ENCODE measurements at regions not wholly inside any gene's neighbourhood (a gene's known extent, or its start where the extent isn't known, plus 50 kb on each side); places are given as distances from the start of the nearest gene placed in this dataset.

DNA sequence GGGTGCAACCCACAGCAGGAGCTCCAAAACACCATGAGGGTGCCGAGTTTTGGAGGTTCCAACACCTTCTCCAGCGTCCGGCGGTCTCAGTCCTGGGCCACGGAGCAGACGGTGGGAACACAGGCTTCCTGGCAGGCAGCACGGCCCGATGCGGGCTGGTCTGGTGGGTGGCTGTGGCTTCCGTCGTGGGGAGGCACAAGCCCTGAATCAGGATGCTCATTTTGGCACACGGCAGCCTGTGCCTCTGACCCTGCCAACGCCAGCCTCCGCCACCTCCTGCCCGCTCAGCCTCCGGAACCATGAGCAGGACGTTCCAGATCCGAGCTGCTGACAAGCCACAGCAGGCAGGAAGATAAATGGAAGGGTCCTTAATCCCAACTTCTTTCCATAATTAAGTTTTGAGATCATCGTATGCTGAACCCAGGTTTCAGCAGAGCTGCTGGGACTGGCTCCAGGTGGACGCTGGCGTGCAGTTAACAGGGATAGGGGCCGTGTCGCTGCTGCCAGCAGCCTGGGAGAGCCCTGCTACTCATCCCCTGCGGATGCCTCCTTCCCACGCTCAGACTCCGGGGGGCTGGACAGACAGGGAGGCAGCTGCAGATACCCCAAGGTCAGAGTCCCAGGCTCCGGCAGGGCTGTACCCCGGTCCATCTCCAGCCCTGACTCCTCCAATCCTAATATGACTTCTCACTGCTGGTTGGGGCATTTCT, 136.6 kb downstream of the ENGASE start:
- no peak for TF ChIP-seq FOS (IDR thresholded peaks at IDR 0.05; ENCODE audit: borderline replicate concordance, insufficient read depth, low read length)
- TF ChIP-seq JUN (IDR thresholded peaks at IDR 0.05; ENCODE audit: borderline replicate concordance, insufficient read depth, insufficient read length, low read depth): no peak
- no peak for TF ChIP-seq EZH2 (IDR thresholded peaks at IDR 0.05; ENCODE audit: borderline replicate concordance, low read depth, low read length, severe bottlenecking)
- TF ChIP-seq POLR2A (IDR thresholded peaks at IDR 0.05; ENCODE audit: low read depth, low read length): no peak
- Histone ChIP-seq H3K9me1 (replicated peaks; ENCODE audit: control insufficient read depth, extremely low read depth, insufficient read depth, low read length) (no peaks in the 10 kb centered on the region), H3K4me3 (replicated peaks in 1 of 3; ENCODE audit: insufficient read depth in 1 of 3, low read depth in 1 of 3, low read length in 3 of 3) (no peak overlapping the region), H2AFZ (ENCODE audit: low read depth, low read length) (no peak overlapping the region), H3K36me3 (ENCODE audit: control insufficient read depth in 2 of 2, extremely low read depth in 1 of 2, insufficient read depth in 2 of 2, low read length in 2 of 2) (no peaks in the 10 kb centered on the region), H3K27me3 (ENCODE audit: control insufficient read depth in 2 of 2, insufficient read depth in 2 of 2, low read length in 2 of 2) (no peaks in the 10 kb centered on the region), H3K9me3 (replicated peaks; ENCODE audit: control insufficient read depth, insufficient read depth, low read length) (no peaks in the 10 kb centered on the region), H3K4me1 (ENCODE audit: control insufficient read depth, extremely low read depth, insufficient read depth, low read length) (no peaks in the 10 kb centered on the region), H3K79me2 (ENCODE audit: control insufficient read depth, insufficient read depth, low read length) (no peaks in the 10 kb centered on the region), H3K4me2 (ENCODE audit: insufficient read depth, low read length) (no peak overlapping the region), H4K20me1 (replicated peaks; ENCODE audit: control insufficient read depth, extremely low read depth, insufficient read depth, low read length) (no peaks in the 10 kb centered on the region), H3K27ac (ENCODE audit: insufficient read depth, low read depth, low read length) (no peak overlapping the region), H3K9ac (replicated peaks; ENCODE audit: extremely low read depth, insufficient read depth, low read length) (no peak overlapping the region)
- BruUV-seq (replicated peaks): no TSS peak
- ChIA-PET POLR2A (no interaction called here), CTCF (no interaction called here)
- FAIRE-seq (no peak), DNase-seq (ENCODE audit: low read depth, low spot score) (no peak)
- dilution Hi-C loops (cut with MboI; ENCODE audit: extremely low pct_ligation_motif_present, low sequenced_read_pairs) (no loop called here), intact Hi-C loops (cut with micrococcal nuclease) (no loop called here)

DNA sequence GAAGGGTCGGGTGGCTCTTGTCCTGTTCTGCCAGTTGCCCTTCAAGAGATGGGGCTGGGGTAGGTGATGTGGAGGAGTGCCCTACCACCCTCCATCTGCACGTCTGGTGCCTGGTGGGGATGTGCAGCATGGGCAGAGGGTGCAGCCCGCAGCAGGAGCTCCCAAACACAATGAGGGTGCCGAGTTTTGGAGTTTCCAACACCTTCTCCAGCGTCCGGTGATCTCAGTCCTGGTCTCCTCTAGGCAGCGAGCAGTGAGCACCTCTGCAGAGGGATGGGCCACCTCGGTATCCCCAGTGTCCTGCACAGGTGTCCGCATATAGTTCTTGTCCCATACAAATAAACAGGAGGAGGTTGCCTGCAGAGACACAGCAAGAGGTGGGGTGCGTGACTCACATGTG, 136.0 kb downstream of the ENGASE start:
- intact Hi-C loops (cut with micrococcal nuclease) (no loop called here), dilution Hi-C loops (cut with MboI; ENCODE audit: extremely low pct_ligation_motif_present, low sequenced_read_pairs) (no loop called here)
- Histone ChIP-seq H4K20me1 (replicated peaks; ENCODE audit: control insufficient read depth, extremely low read depth, insufficient read depth, low read length) (no peaks in the 10 kb centered on the region), H3K9me1 (replicated peaks; ENCODE audit: control insufficient read depth, extremely low read depth, insufficient read depth, low read length) (no peaks in the 10 kb centered on the region), H3K36me3 (ENCODE audit: control insufficient read depth in 2 of 2, extremely low read depth in 1 of 2, insufficient read depth in 2 of 2, low read length in 2 of 2) (no peaks in the 10 kb centered on the region), H3K4me3 (replicated peaks in 1 of 3; ENCODE audit: insufficient read depth in 1 of 3, low read depth in 1 of 3, low read length in 3 of 3) (no peak overlapping the region), H3K27me3 (ENCODE audit: control insufficient read depth in 2 of 2, insufficient read depth in 2 of 2, low read length in 2 of 2) (peaks cover 0 to 1% of the 10 kb centered on the region in 2 experiments), H3K9me3 (replicated peaks; ENCODE audit: control insufficient read depth, insufficient read depth, low read length) (no peaks in the 10 kb centered on the region), H3K27ac (ENCODE audit: insufficient read depth, low read depth, low read length) (no peak overlapping the region), H3K4me2 (ENCODE audit: insufficient read depth, low read length) (no peak overlapping the region), H3K4me1 (ENCODE audit: control insufficient read depth, extremely low read depth, insufficient read depth, low read length) (no peaks in the 10 kb centered on the region), H3K9ac (replicated peaks; ENCODE audit: extremely low read depth, insufficient read depth, low read length) (no peak overlapping the region), H2AFZ (ENCODE audit: low read depth, low read length) (no peak overlapping the region), H3K79me2 (ENCODE audit: control insufficient read depth, insufficient read depth, low read length) (no peaks in the 10 kb centered on the region)
- POLR2A ChIA-PET: no interaction called here
- CTCF ChIA-PET: no interaction called here
- TF ChIP-seq GATA2 (IDR thresholded peaks at IDR 0.05; ENCODE audit: insufficient read depth, insufficient read length, low read depth, low read length) (no peak), FOS (IDR thresholded peaks at IDR 0.05; ENCODE audit: borderline replicate concordance, insufficient read depth, low read length) (no peak), JUN (IDR thresholded peaks at IDR 0.05; ENCODE audit: borderline replicate concordance, insufficient read depth, insufficient read length, low read depth) (no peak), MYC (IDR thresholded peaks at IDR 0.05; ENCODE audit: low read depth, low read length) (no peak), POLR2AphosphoS5 (IDR thresholded peaks at IDR 0.05; ENCODE audit: insufficient read depth, low read depth, low read length) (no peak), EZH2 (IDR thresholded peaks at IDR 0.05; ENCODE audit: borderline replicate concordance, low read depth, low read length, severe bottlenecking) (no peak), POLR2A (IDR thresholded peaks at IDR 0.05; ENCODE audit: low read depth, low read length) (no peak)
- TF ChIP-seq, protein P1, sequence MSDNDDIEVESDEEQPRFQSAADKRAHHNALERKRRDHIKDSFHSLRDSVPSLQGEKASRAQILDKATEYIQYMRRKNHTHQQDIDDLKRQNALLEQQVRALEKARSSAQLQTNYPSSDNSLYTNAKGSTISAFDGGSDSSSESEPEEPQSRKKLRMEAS (IDR thresholded peaks at IDR 0.05; ENCODE audit: insufficient read depth, insufficient read length): no peak
- TF ChIP-seq, protein P2, sequence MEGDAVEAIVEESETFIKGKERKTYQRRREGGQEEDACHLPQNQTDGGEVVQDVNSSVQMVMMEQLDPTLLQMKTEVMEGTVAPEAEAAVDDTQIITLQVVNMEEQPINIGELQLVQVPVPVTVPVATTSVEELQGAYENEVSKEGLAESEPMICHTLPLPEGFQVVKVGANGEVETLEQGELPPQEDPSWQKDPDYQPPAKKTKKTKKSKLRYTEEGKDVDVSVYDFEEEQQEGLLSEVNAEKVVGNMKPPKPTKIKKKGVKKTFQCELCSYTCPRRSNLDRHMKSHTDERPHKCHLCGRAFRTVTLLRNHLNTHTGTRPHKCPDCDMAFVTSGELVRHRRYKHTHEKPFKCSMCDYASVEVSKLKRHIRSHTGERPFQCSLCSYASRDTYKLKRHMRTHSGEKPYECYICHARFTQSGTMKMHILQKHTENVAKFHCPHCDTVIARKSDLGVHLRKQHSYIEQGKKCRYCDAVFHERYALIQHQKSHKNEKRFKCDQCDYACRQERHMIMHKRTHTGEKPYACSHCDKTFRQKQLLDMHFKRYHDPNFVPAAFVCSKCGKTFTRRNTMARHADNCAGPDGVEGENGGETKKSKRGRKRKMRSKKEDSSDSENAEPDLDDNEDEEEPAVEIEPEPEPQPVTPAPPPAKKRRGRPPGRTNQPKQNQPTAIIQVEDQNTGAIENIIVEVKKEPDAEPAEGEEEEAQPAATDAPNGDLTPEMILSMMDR (IDR thresholded peaks at IDR 0.05; ENCODE audit: extremely low read depth in 1 of 2, insufficient read depth in 1 of 2, low read depth in 1 of 2, low read length in 2 of 2): no peak
- FAIRE-seq: no peak
- DNase-seq (ENCODE audit: low read depth, low spot score): no peak
- no TSS peak for BruUV-seq (replicated peaks)
